Stromal cell of bone marrow (primary cell): ENCODE measurements at regions not wholly inside any gene's neighbourhood (a gene's known extent, or its start where the extent isn't known, plus 50 kb on each side); places are given as distances from the start of the nearest gene placed in this dataset.

Experiments used
- DNase-seq: peaks from one replicate; pipeline ENCODE4 v3.0.0-alpha.2; 2012; ENCODE audit warnings: low read depth

GRCh38 chr4:64584125-64584524 is 174.9 kb upstream of the TECRL start:
- no peak for DNase-seq

GRCh38 chr4:64582492-64582891 is 173.2 kb upstream of the TECRL start:
- no peak for DNase-seq

- DNase-seq: peak; percentile 15
Observed at GRCh38 chr4:64581422-64581821, 172.2 kb upstream of the TECRL start.

GRCh38 chr4:64564126-64564525 is 154.9 kb upstream of the TECRL start:
- DNase-seq: no peak

DNA sequence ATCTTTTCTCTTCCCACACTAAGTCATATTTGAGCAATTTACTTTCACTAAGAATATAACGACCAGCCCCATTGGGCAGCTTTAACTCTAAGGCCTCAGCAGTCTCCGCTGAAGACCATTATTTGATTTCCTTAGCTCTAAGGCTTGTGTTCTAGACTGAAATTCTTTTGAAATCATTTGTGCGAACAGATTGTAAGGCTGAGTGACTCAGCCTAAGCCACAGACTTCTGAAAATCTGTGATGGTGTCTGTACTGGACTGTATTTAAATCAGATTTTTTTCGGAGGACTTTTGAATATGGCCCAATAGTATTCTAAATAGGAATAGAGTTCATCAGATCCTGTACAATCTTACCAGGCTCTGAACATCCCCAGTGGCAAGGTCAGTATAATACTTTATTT is 150.3 kb upstream of the TECRL start:
- no peak for DNase-seq

DNA sequence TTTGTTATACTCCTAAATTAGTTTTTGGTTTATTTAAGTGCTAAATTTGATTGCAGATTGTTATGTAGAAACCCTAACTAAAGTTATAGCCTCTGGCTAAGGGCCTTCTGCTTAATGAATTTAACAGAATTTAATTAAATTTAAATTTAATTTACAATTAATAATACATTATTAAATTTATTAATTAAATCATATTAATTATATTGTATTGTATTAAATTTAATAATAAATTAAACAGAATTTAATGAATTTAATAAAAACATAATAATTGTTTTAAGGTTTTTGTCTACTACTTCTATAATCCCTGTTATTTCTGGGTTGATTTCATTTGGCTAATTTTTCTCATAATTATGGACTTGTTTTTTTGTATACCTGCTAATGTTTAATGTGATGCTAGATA is 141.9 kb upstream of the TECRL start:
- DNase-seq: no peak

GRCh38 chr4:64545593-64545992 is 136.3 kb upstream of the TECRL start:
- DNase-seq: no peak

DNA sequence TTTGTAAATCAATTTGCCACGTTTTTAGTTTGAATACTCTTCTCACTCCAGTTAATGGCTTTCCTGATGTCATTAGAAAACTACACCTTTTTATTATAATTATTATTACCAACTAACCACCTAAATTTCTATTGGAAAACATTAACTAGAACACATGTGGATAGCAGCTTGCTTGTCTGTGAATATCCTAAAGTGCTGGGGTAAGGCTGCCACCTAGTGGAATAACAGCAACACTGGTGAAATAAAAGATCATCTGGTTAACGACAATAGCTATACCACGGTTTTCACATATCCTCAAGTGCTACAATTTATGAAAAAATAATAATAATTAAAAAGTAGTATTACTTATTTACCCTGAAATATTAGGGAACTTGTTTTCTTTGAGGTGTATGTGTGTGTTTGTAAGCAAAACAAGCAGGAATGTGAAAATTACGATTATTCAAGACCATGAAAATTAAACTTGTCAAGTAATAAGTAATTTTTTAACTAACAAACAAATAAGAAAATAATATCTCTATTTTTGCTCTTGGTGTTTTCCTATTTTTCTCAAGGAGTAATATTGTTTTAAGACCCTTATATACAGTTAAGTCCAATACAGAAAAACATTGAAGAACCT is 130.1 kb upstream of the TECRL start:
- DNase-seq: peak; percentile 20

DNA sequence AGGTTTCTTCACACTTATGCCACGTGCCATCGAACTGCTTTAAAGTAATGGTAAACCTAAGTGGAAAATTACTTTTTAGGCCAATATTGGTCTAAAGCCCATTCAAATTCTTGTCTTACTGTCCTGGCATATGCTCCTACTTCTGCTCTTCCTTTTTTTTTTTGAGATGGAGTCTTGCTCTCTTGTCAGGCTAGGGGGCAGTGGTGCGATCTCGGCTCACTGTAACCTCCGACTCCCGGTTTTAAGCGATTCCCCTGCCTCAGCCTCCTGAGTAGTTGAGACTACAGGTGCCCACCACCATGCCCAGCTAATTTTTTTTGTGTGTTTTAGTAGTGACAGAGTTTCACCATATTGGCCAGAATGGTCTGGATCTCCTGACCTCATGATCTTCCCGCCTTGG is 129.0 kb upstream of the TECRL start:
- DNase-seq: no peak

DNA sequence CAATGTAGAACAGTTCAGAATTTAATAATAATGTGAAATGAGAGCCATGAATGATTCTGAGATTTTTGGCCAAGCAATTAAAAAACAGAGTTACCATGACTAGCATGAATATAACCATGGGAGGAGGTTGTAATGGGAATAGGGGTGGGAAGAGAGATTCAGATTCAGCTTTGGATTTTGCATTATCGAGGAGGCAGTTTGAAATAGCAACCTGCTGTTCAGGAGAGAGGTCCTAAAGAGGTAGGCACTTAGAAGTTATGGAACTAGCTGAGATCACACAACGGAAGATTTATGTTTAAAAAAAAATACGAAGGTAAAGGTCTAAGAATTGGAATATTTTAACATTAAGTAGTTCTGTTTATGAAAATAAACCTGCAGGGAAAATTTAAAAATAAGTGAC is 124.4 kb upstream of the TECRL start:
- DNase-seq: no peak

GRCh38 chr4:64533159-64533558 is 123.9 kb upstream of the TECRL start:
- no peak for DNase-seq

GRCh38 chr4:64520421-64520820 is 111.2 kb upstream of the TECRL start:
- no peak for DNase-seq

DNA sequence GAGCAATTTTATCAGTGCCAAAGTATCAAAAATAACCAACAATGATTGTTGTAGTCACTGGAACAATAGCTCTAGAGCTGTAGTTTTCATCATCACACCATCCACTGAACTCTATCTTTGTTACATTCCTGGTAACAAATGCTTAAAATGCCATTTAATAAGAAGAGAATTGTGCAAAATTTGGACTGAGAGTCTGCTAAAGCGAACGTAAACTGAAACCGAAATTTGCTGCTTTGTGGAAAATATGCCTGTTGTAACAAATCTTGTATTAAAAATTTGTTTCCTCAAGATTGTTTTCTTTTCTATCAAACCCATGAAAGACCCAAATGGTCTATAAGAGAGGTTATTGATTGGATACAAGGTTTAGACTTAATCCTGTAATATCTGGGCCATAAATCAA is 109.3 kb upstream of the TECRL start:
- DNase-seq: no peak

- no peak for DNase-seq
Observed at GRCh38 chr4:64516176-64516575, 106.9 kb upstream of the TECRL start.

GRCh38 chr4:64508089-64508488 is 98.8 kb upstream of the TECRL start:
- no peak for DNase-seq

DNA sequence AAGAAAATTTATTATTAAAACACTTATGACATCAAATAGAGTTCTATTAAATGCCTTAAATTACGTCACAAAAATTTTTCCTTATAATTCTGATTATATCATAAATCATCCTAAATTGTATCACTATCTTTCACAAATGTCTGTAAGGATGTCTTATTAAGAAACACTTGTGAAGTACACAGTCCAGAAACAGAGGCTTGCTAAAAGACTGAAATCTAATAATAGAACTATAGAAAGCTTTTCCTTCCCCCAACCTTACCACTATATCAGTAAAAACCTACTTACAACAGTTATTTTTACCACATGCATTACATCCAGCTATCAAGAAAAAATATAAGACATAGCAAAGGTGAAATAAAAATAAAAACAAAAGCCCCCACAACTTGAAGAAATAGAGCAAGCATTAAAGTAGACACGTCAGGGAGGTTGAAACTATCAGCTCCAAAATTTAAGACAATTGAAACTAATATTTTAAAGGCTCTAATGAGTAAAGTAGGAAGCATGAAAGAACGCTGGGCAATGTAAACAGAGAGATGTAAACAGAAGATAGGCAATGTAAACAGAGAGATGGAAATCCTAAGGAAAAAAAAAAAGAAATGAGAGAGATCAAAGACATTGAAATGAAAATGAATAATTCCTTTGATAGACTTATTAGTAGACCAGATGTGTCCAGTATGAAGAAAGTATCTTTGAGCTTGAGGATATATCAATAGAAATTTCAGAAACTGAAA is 94.9 kb upstream of the TECRL start:
- no peak for DNase-seq

DNA sequence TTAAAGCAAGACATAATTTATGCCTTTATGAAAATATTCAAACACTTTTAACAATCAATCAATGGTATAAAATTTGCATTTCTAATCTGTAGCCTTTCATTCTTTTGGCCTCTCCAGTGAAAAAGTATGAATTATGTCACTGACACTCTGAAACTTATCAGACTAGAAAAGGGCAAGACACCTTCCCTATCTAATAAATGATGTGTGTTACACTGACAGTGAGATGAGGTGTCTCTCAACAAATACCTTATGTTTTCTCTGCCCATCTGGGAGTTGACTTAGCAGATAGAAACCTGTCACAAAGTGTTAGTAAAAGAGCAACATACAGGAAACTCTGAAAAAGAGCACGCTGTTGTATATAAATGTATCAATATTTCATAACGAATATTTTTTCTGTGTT is 94.2 kb upstream of the TECRL start:
- DNase-seq: no peak

GRCh38 chr4:64497491-64497890 is 88.2 kb upstream of the TECRL start:
- no peak for DNase-seq

GRCh38 chr4:64495946-64496345 is 86.7 kb upstream of the TECRL start:
- DNase-seq: no peak

DNA sequence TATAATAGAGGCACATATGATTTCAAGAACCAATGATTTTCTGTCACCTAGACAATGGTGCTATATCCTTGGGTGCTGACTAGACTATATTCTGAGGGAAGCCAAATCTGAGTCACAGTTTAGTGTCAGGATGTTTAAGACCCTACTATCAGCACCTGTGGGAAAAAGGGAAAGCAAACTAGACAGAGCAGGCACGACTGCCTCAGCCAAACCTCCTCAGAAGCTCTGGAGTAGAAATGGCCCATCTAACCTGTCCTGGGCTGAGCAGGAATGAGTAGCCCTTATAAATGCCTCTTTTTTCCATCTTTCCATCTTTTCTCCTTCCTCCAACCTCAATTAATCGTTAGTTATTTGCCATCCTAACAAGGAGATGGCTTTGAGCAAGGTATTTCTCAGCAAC is 80.4 kb upstream of the TECRL start:
- no peak for DNase-seq

- no peak for DNase-seq
Observed at GRCh38 chr4:64479338-64479737, 70.1 kb upstream of the TECRL start.

DNA sequence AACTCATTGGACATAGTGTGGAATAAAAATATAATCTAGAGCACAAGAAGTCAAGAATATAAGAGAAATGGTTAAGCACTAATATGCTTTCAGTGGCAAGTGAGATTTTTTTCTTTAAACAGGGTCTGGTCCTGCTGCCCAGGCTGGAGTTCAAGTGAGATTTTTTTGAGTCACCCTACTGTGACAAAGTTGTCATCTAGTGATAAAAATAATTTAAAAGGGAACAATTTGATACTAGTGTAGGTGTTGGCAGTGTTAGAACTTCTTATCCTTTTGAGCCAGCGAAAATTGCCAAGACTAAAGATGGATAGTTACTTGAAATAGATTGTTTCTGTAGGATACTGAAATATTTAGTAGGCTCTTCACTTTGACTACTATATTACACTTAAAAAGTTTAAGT is 67.9 kb upstream of the TECRL start:
- DNase-seq: no peak

- no peak for DNase-seq
Observed at GRCh38 chr4:64465263-64465662, 56.0 kb upstream of the TECRL start.

DNA sequence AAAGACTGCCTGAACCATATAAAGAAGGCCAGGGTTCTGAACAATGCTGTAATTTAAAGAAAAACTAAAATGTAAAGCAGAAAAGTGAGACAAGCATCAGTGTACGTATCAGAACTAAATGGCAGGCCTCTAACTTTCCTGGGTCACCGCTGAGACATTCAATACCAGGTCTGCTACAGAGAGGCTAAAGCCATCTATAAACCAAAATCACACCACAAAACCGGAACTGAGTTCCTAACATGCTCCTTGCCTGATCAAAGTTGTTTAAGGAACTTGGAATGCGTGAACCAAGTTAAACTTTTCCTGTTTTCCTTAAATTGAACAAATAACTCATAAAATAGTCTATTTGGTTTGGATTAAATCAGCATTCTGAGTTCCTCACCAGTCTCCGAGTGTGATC is 55.3 kb upstream of the TECRL start:
- DNase-seq: no peak
